Stimulated activated CD4-positive, alpha-beta T cell treated with anti-CD3 and anti-CD28 coated beads, Interleukin-2, amount 100 ng/mL, for 4 hours (primary cell): ENCODE measurements at regions not wholly inside any gene's neighbourhood (a gene's known extent, or its start where the extent isn't known, plus 50 kb on each side); places are given as distances from the start of the nearest gene placed in this dataset.
A peak's percentile ranks its signal among the peaks of the same experiment; 100 is the strongest.
"Not testable (repeated sequence)": the region's sequence is repeated elsewhere in the genome, so short reads cannot be mapped to it uniquely, and the experiment has no call there.

Source experiments
- DNase-seq: peaks from one replicate; pipeline ENCODE4 v3.0.0-alpha.2; 2020; ENCODE audit warnings: low read depth

- not testable (repeated sequence) for DNase-seq
These were observed 111.4 kb upstream of the METTL9 start for GRCh38 chr16:21487956-21488355.

GRCh38 chr16:21499046-21499445 lies 100.3 kb upstream of the METTL9 start:
- not testable (repeated sequence) for DNase-seq

DNA sequence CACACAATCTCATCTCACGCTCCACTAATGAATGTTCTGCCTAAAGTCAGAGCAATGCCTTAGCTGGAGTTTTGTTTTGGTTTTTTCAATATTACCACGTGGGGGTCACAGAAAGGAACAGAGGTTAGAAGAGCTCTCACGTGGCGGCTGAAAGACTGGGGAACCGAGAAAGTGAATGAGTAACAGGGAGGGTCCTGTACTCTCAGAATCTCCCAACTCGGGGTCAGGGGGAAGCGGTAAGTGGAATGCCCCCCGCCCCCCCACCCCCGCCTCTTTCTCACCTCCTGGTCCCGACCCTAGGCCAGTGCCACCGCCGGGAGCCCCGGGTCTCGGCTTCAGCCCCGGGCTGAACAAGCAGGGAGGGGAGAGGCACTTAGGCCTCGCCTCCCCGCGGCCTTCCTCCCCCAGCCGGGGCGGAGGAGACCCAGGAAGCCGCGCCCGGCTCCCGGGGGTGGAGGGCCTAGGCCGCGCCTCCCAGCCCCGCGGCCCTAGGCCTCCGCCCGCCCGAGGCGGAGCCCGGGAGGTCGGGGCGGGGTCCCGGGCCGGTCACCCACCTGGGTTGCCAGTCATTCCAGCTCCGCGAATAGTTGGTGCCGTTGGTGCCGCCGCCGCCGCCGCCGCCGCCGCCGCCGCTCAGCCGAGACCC lies 98.0 kb upstream of the METTL9 start:
- DNase-seq, result peak; percentile 58

- DNase-seq, result peak; percentile 82
These were observed 97.3 kb upstream of the METTL9 start for GRCh38 chr16:21501869-21502667.

- not testable (repeated sequence) for DNase-seq
These were observed 95.8 kb upstream of the METTL9 start for GRCh38 chr16:21503574-21503920.

DNA sequence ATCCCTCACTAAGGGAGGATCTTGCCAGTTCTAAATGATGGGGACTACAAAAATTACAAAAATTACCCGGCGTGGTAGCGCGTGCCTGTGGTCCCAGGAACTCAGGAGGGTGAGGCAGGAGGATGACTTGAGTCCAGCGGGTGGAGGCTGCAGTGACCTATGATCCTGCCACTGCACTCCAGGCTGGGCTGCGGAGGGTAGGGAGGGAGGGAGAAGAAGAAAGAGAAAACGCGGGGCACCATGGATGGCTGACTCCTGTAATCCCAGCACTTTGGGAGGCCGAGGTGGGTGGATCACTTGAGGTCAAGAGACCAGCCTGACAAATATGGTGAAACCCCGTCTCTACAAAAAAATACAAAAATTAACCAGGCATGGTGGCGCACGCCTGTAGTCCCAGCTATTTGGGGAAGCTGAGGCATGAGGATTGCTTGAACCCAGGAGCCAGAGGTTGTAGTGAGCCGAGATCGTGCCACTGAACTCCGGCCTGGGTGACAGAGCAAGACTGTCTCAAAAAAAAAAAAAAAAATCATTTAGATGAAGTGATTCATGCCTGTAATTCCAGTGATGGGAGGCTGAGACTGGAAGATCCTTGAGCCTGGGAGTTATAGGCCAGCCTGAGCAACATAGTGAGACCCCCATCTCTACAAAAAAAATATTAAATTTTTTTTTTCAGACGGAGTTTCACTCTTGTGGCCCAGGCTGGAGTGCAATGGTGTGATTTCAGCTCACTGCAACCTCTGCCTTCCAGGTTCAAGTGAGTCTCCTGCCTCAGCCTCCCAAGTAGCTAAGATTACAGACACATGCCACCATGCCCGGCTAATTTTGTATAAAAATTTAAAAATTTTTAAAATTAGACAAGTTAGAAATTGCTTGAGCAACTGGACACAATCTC lies 95.2 kb upstream of the METTL9 start:
- not testable (repeated sequence) for DNase-seq

- DNase-seq, result not testable (repeated sequence)
These were observed 93.4 kb upstream of the METTL9 start for GRCh38 chr16:21505751-21506520.

GRCh38 chr16:21506857-21507456 lies 92.4 kb upstream of the METTL9 start:
- DNase-seq, result peak; percentile 20

- DNase-seq, result not testable (repeated sequence)
These were observed 91.6 kb upstream of the METTL9 start for GRCh38 chr16:21507631-21508305.

GRCh38 chr16:21508661-21509436 lies 90.5 kb upstream of the METTL9 start:
- not testable (repeated sequence) for DNase-seq

DNA sequence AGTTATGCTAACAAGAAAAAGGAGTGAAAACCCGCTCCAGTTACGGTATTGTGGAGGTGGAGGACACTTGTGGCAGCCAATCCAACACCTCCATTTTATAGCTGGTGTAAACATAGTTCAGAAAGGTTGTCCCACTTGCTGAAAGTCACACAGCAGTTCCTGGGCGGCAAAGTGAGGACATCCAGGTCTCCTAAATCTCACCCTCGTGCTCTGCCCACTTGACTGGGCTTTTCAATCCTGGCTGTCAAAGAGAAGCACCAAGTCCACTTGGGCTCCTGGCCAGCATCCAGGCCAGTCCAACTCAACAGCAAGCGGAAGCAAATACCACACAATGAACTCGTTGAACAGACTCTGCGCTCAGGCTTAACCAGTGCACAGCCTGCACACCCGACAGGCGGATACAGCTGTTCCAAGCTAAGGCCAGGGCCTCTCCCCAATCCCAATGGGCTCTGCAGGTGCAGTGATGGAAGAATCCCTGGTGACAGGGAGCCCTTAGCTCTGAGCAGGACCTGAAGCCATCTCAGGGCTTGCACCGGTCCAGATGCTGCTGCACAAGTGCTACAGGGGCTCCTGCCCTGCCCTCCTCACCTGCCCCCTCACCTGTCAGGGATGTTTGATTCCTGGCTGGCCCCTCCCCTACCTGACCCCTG lies 89.8 kb upstream of the METTL9 start:
- DNase-seq, result not testable (repeated sequence)

GRCh38 chr16:21510869-21511255 lies 88.5 kb upstream of the METTL9 start:
- DNase-seq, result not testable (repeated sequence)

GRCh38 chr16:21511315-21512210 lies 87.8 kb upstream of the METTL9 start:
- not testable (repeated sequence) for DNase-seq

GRCh38 chr16:21512280-21513192 lies 86.8 kb upstream of the METTL9 start:
- not testable (repeated sequence) for DNase-seq

GRCh38 chr16:21513337-21513741 lies 86.0 kb upstream of the METTL9 start:
- not testable (repeated sequence) for DNase-seq

- DNase-seq, result not testable (repeated sequence)
These were observed 85.4 kb upstream of the METTL9 start for GRCh38 chr16:21513812-21514473.

- not testable (repeated sequence) for DNase-seq
These were observed 84.9 kb upstream of the METTL9 start for GRCh38 chr16:21514474-21514840.
